Mesothelial cell of epicardium (in vitro differentiated cells): ENCODE measurements at regions not wholly inside any gene's neighbourhood (a gene's known extent, or its start where the extent isn't known, plus 50 kb on each side); places are given as distances from the start of the nearest gene placed in this dataset.

Source experiments
- DNase-seq, 2 experiments: peaks; one replicate each; pipeline ENCODE4 v3.0.0; 2021; ENCODE audit warnings: low spot score in 2 of 2; ENCODE audit not compliant: unreplicated experiment in 2 of 2
- H3K27ac Mint-ChIP-seq: 2 replicates; pipeline ENCODE4 v1.8.0; 2021; ENCODE audit warnings: mixed read lengths
- H3K27me3 Mint-ChIP-seq: 2 replicates; pipeline ENCODE4 v1.8.0; 2021; ENCODE audit warnings: low read depth, mixed read lengths
- H3K36me3 Mint-ChIP-seq: 2 replicates; pipeline ENCODE4 v1.8.0; 2021; ENCODE audit warnings: mixed read lengths
- H3K4me1 Mint-ChIP-seq: 2 replicates; pipeline ENCODE4 v1.8.0; 2021; ENCODE audit warnings: mixed read lengths
- H3K4me3 Mint-ChIP-seq: 2 replicates; pipeline ENCODE4 v1.8.0; 2021; ENCODE audit warnings: mild to moderate bottlenecking, moderate library complexity, mixed read lengths
- H3K9me3 Mint-ChIP-seq: 2 replicates; pipeline ENCODE4 v1.8.0; 2021; ENCODE audit warnings: mixed read lengths
- TF ChIP-seq, protein P1 (sequence below): fragments of 200-600 bp; sonication (generic); IDR thresholded peaks from one replicate; pipeline ENCODE4 v1.5.0; 2021; ENCODE audit warnings: antibody characterized with exemption; ENCODE audit not compliant: unreplicated experiment

- Mint-ChIP-seq H3K4me3 (no peak overlapping the region), H3K27ac (no peak overlapping the region), H3K27me3 (peaks cover 7% of the 10 kb centered on the region), H3K36me3 (no peaks in the 10 kb centered on the region), H3K9me3 (no peaks in the 10 kb centered on the region), H3K4me1 (peaks cover 33% of the 10 kb centered on the region)
- TF ChIP-seq, protein P1, sequence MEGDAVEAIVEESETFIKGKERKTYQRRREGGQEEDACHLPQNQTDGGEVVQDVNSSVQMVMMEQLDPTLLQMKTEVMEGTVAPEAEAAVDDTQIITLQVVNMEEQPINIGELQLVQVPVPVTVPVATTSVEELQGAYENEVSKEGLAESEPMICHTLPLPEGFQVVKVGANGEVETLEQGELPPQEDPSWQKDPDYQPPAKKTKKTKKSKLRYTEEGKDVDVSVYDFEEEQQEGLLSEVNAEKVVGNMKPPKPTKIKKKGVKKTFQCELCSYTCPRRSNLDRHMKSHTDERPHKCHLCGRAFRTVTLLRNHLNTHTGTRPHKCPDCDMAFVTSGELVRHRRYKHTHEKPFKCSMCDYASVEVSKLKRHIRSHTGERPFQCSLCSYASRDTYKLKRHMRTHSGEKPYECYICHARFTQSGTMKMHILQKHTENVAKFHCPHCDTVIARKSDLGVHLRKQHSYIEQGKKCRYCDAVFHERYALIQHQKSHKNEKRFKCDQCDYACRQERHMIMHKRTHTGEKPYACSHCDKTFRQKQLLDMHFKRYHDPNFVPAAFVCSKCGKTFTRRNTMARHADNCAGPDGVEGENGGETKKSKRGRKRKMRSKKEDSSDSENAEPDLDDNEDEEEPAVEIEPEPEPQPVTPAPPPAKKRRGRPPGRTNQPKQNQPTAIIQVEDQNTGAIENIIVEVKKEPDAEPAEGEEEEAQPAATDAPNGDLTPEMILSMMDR = no peak
- no peak for DNase-seq
Observed at GRCh38 chr1:208763971-208764370, 519.8 kb upstream of the PLXNA2 start.

GRCh38 chr1:208766832-208767231, 522.6 kb upstream of the PLXNA2 start:
- H3K4me1 Mint-ChIP-seq = peaks cover 55% of the 10 kb centered on the region

DNA sequence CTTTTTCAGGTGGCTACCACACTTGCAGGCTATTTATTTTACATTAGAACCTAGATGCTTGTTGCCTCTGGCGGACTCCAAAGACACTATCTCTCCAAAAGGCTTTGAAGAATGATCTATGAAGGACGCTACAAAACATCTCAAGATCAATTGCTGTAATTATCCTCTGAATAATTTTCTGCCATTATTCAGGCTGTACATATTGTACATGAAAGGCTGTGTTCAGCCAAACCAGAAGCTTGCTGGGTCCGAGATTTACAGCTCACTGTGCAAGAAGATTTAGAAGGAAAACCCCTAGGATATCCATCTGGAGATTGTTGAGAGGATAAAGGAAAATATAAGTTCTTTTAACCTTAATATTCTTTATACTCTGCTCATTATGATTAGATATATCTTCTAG, 523.6 kb upstream of the PLXNA2 start:
- TF ChIP-seq, protein P1 = no peak
- DNase-seq = no peak
- Mint-ChIP-seq H3K9me3 (no peaks in the 10 kb centered on the region), H3K27ac (peak overlapping the region; percentile 64), H3K36me3 (no peaks in the 10 kb centered on the region), H3K4me1 (peaks cover 55% of the 10 kb centered on the region), H3K4me3 (no peak overlapping the region), H3K27me3 (peaks cover under 1% of the 10 kb centered on the region)

More at GRCh38 chr1:208766832-208767231, 522.6 kb upstream of the PLXNA2 start:
- no peaks in the 10 kb centered on the region for H3K9me3 Mint-ChIP-seq
- peak; percentile 34 to 49 for DNase-seq
- H3K36me3 Mint-ChIP-seq = no peaks in the 10 kb centered on the region
- TF ChIP-seq, protein P1 = no peak
- no peaks in the 10 kb centered on the region for H3K27me3 Mint-ChIP-seq
- H3K27ac Mint-ChIP-seq = peak overlapping the region; percentile 44
- H3K4me3 Mint-ChIP-seq = no peak overlapping the region

DNA sequence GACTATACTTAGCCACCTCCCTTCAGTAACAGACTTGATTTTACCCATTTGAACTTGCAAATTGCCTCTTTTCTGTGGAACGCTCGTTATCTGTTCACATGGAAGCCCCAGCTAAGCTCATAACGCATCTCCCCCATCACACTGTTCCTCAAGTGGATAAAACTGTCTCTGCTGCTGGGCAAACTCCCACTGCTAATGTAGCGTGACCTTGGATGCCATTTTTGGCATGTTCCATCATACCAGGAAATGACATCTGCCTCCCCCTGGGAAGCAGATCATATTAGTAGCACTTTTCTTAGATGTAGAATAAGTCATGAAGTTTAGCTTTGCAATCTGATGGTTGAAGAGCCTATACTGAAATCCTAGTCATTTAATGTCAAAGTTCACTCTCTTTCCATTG, 528.7 kb upstream of the PLXNA2 start:
- H3K27ac Mint-ChIP-seq = no peak overlapping the region
- H3K4me1 Mint-ChIP-seq = peaks cover 31% of the 10 kb centered on the region
- H3K4me3 Mint-ChIP-seq = no peak overlapping the region
- peaks cover 9% of the 10 kb centered on the region for H3K27me3 Mint-ChIP-seq
- no peaks in the 10 kb centered on the region for H3K36me3 Mint-ChIP-seq
- TF ChIP-seq, protein P1 = no peak
- peaks cover 12% of the 10 kb centered on the region for H3K9me3 Mint-ChIP-seq
- DNase-seq = no peak

- peaks cover 5% of the 10 kb centered on the region for H3K4me1 Mint-ChIP-seq
- peaks cover 9% of the 10 kb centered on the region for H3K27me3 Mint-ChIP-seq
- H3K36me3 Mint-ChIP-seq = no peaks in the 10 kb centered on the region
- no peak overlapping the region for H3K27ac Mint-ChIP-seq
- TF ChIP-seq, protein P1 = no peak
- no peak for DNase-seq
- H3K4me3 Mint-ChIP-seq = no peak overlapping the region
- H3K9me3 Mint-ChIP-seq = peaks cover 19% of the 10 kb centered on the region
Observed at GRCh38 chr1:208775841-208776240, 531.7 kb upstream of the PLXNA2 start.

DNA sequence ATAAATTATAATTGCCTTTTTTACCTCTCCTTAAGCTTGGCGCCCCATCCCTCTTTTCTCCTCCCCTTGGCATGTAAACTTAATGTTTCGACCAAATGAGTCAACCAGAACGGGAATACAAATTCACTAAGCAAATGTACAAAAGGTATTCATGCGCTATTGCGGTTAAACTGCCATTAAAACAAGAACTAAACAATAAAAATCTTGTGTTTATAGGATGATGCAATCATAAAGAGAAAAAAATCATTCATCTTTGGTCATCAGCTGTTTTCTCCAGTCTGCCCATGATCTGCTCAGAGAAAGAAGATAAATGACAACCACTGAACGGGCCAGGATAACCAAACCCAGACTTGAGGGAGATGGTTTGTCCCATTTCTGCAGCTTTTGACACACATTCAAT, 534.2 kb upstream of the PLXNA2 start:
- Mint-ChIP-seq H3K36me3 (no peaks in the 10 kb centered on the region), H3K27me3 (peaks cover 9% of the 10 kb centered on the region), H3K4me3 (no peak overlapping the region), H3K4me1 (peaks cover 3% of the 10 kb centered on the region), H3K27ac (no peak overlapping the region), H3K9me3 (peaks cover 19% of the 10 kb centered on the region)
- no peak for DNase-seq
- TF ChIP-seq, protein P1 = no peak
